ENCODE measurements at regions not wholly inside any gene's neighbourhood (a gene's known extent, or its start where the extent isn't known, plus 50 kb on each side); places are given as distances from the start of the nearest gene placed in this dataset.

GRCh38 chr3:3403700-3404099, 224.2 kb upstream of the CRBN start:
- Histone ChIP-seq H3K27ac (ENCODE audit: low read depth, low read length) (no peak overlapping the region), H3K4me3 (ENCODE audit: low read length in 2 of 2) (no peak overlapping the region), H3K4me1 (ENCODE audit: insufficient read depth, low read length) (no peaks in the 10 kb centered on the region), H3K27me3 (ENCODE audit: insufficient read depth, low read length) (no peaks in the 10 kb centered on the region), H3K9me3 (ENCODE audit: control insufficient read depth in 1 of 2, low read length in 2 of 2) (peaks cover 0 to 4% of the 10 kb centered on the region in 2 donors), H3K36me3 (ENCODE audit: insufficient read depth, low read length) (no peaks in the 10 kb centered on the region)
- intact Hi-C loops (cut with micrococcal nuclease), result no loop called here
- POLR2A ChIA-PET (ENCODE audit: partially characterized antibody), result no interaction called here
- Mint-ChIP-seq H3K9me3 (peaks cover 6 to 50% (median 22%) of the 10 kb centered on the region in 8 donors), H3K4me1 (no peaks in the 10 kb centered on the region), H3K36me3 (peaks cover 0 to 3% of the 10 kb centered on the region in 2 donors), H3K27ac (no peak overlapping the region), H3K4me3 (no peak overlapping the region), H3K27me3 (peaks cover 0 to 4% of the 10 kb centered on the region in 2 donors)
- CTCF ChIA-PET (ENCODE audit: partially characterized antibody), result no interaction called here
- DNase-seq, result no peak

- H3K4me1 ChIP-seq (ENCODE audit: insufficient read depth, low read length), result no peaks in the 10 kb centered on the region
- ChIA-PET POLR2A (ENCODE audit: partially characterized antibody) (no interaction called here), CTCF (ENCODE audit: partially characterized antibody) (no interaction called here)
- Mint-ChIP-seq H3K4me3 (no peak overlapping the region), H3K4me1 (no peaks in the 10 kb centered on the region), H3K9me3 (peaks cover 0 to 6% (median 2%) of the 10 kb centered on the region in 8 donors), H3K36me3 (no peaks in the 10 kb centered on the region), H3K27ac (no peak overlapping the region), H3K27me3 (no peaks in the 10 kb centered on the region)
- no peaks in the 10 kb centered on the region for H3K9me3 ChIP-seq (ENCODE audit: control insufficient read depth in 1 of 2, low read length in 2 of 2)
- DNase-seq, result no peak
- H3K27ac ChIP-seq (ENCODE audit: low read depth, low read length), result no peak overlapping the region
- H3K27me3 ChIP-seq (ENCODE audit: insufficient read depth, low read length), result no peaks in the 10 kb centered on the region
- H3K36me3 ChIP-seq (ENCODE audit: insufficient read depth, low read length), result no peaks in the 10 kb centered on the region
- H3K4me3 ChIP-seq (ENCODE audit: low read length in 2 of 2), result no peak overlapping the region
- intact Hi-C loops (cut with micrococcal nuclease), result no loop called here
Observed at GRCh38 chr3:3392946-3393345, 213.5 kb upstream of the CRBN start.

GRCh38 chr3:3383461-3383860, 204.0 kb upstream of the CRBN start:
- ChIA-PET CTCF (ENCODE audit: partially characterized antibody) (no interaction called here), POLR2A (ENCODE audit: partially characterized antibody) (no interaction called here)
- H3K9me3 Mint-ChIP-seq, result peaks cover 0 to 8% (median 1%) of the 10 kb centered on the region in 8 donors
- peaks cover 0 to 4% of the 10 kb centered on the region in 2 donors for H3K27me3 Mint-ChIP-seq
- intact Hi-C loops (cut with micrococcal nuclease), result no loop called here
- Histone ChIP-seq H3K4me3 (ENCODE audit: low read length in 2 of 2) (no peak overlapping the region), H3K36me3 (ENCODE audit: insufficient read depth, low read length) (no peaks in the 10 kb centered on the region), H3K27me3 (ENCODE audit: insufficient read depth, low read length) (no peaks in the 10 kb centered on the region), H3K9me3 (ENCODE audit: control insufficient read depth in 1 of 2, low read length in 2 of 2) (no peaks in the 10 kb centered on the region), H3K4me1 (ENCODE audit: insufficient read depth, low read length) (no peaks in the 10 kb centered on the region), H3K27ac (ENCODE audit: low read depth, low read length) (no peak overlapping the region)
- H3K4me1 Mint-ChIP-seq, result no peaks in the 10 kb centered on the region
- H3K36me3 Mint-ChIP-seq, result no peaks in the 10 kb centered on the region
- DNase-seq, result no peak
- no peak overlapping the region for H3K27ac Mint-ChIP-seq
- H3K4me3 Mint-ChIP-seq, result no peak overlapping the region

- Mint-ChIP-seq H3K27me3 (peaks cover 0 to 1% of the 10 kb centered on the region in 2 donors), H3K4me3 (no peak overlapping the region), H3K27ac (no peak overlapping the region), H3K36me3 (peaks cover 0 to 6% of the 10 kb centered on the region in 2 donors), H3K9me3 (peaks cover 4 to 16% (median 13%) of the 10 kb centered on the region in 8 donors), H3K4me1 (no peaks in the 10 kb centered on the region)
- no peaks in the 10 kb centered on the region for H3K36me3 ChIP-seq (ENCODE audit: insufficient read depth, low read length)
- H3K27me3 ChIP-seq (ENCODE audit: insufficient read depth, low read length), result no peaks in the 10 kb centered on the region
- POLR2A ChIA-PET (ENCODE audit: partially characterized antibody), result no interaction called here
- CTCF ChIA-PET (ENCODE audit: partially characterized antibody), result no interaction called here
- no peak overlapping the region for H3K4me3 ChIP-seq (ENCODE audit: low read length in 2 of 2)
- intact Hi-C loops (cut with micrococcal nuclease), result no loop called here
- no peak overlapping the region for H3K27ac ChIP-seq (ENCODE audit: low read depth, low read length)
- H3K9me3 ChIP-seq (ENCODE audit: control insufficient read depth in 1 of 2, low read length in 2 of 2), result no peaks in the 10 kb centered on the region
- H3K4me1 ChIP-seq (ENCODE audit: insufficient read depth, low read length), result no peaks in the 10 kb centered on the region
- DNase-seq, result no peak
Observed at GRCh38 chr3:3372210-3372777, 192.8 kb upstream of the CRBN start.

- ChIA-PET POLR2A (ENCODE audit: partially characterized antibody) (no interaction called here), CTCF (ENCODE audit: partially characterized antibody) (no interaction called here)
- no peak for DNase-seq
- no peak overlapping the region for H3K4me3 Mint-ChIP-seq
- intact Hi-C loops (cut with micrococcal nuclease), result no loop called here
- H3K36me3 ChIP-seq (ENCODE audit: insufficient read depth, low read length), result no peaks in the 10 kb centered on the region
- no peaks in the 10 kb centered on the region for H3K9me3 ChIP-seq (ENCODE audit: control insufficient read depth in 1 of 2, low read length in 2 of 2)
- H3K27ac ChIP-seq (ENCODE audit: low read depth, low read length), result no peak overlapping the region
- no peaks in the 10 kb centered on the region for H3K4me1 Mint-ChIP-seq
- H3K9me3 Mint-ChIP-seq, result peaks cover 0 to 3% (median 0%) of the 10 kb centered on the region in 8 donors
- no peaks in the 10 kb centered on the region for H3K36me3 Mint-ChIP-seq
- H3K4me1 ChIP-seq (ENCODE audit: insufficient read depth, low read length), result no peaks in the 10 kb centered on the region
- H3K4me3 ChIP-seq (ENCODE audit: low read length in 2 of 2), result no peak overlapping the region
- no peaks in the 10 kb centered on the region for H3K27me3 Mint-ChIP-seq
- H3K27ac Mint-ChIP-seq, result no peak overlapping the region
- no peaks in the 10 kb centered on the region for H3K27me3 ChIP-seq (ENCODE audit: insufficient read depth, low read length)
Observed at GRCh38 chr3:3368306-3368705, 188.8 kb upstream of the CRBN start.

GRCh38 chr3:3366386-3366785, 186.9 kb upstream of the CRBN start:
- Histone ChIP-seq H3K27me3 (ENCODE audit: insufficient read depth, low read length) (no peaks in the 10 kb centered on the region), H3K4me1 (ENCODE audit: insufficient read depth, low read length) (no peaks in the 10 kb centered on the region), H3K9me3 (ENCODE audit: control insufficient read depth in 1 of 2, low read length in 2 of 2) (no peaks in the 10 kb centered on the region), H3K4me3 (ENCODE audit: low read length in 2 of 2) (no peak overlapping the region), H3K27ac (ENCODE audit: low read depth, low read length) (no peak overlapping the region), H3K36me3 (ENCODE audit: insufficient read depth, low read length) (no peaks in the 10 kb centered on the region)
- Mint-ChIP-seq H3K4me1 (no peaks in the 10 kb centered on the region), H3K27me3 (no peaks in the 10 kb centered on the region), H3K9me3 (no peaks in the 10 kb centered on the region), H3K27ac (no peak overlapping the region), H3K36me3 (no peaks in the 10 kb centered on the region), H3K4me3 (no peak overlapping the region)
- DNase-seq, result no peak
- ChIA-PET CTCF (ENCODE audit: partially characterized antibody) (no interaction called here), POLR2A (ENCODE audit: partially characterized antibody) (no interaction called here)
- intact Hi-C loops (cut with micrococcal nuclease), result no loop called here

- no peaks in the 10 kb centered on the region for H3K9me3 ChIP-seq (ENCODE audit: control insufficient read depth in 1 of 2, low read length in 2 of 2)
- no peaks in the 10 kb centered on the region for H3K4me1 Mint-ChIP-seq
- H3K36me3 ChIP-seq (ENCODE audit: insufficient read depth, low read length), result no peaks in the 10 kb centered on the region
- H3K4me3 ChIP-seq (ENCODE audit: low read length in 2 of 2), result no peak overlapping the region
- no peaks in the 10 kb centered on the region for H3K27me3 Mint-ChIP-seq
- ChIA-PET POLR2A (ENCODE audit: partially characterized antibody) (no interaction called here), CTCF (ENCODE audit: partially characterized antibody) (no interaction called here)
- H3K27ac ChIP-seq (ENCODE audit: low read depth, low read length), result no peak overlapping the region
- no peak overlapping the region for H3K27ac Mint-ChIP-seq
- H3K9me3 Mint-ChIP-seq, result no peaks in the 10 kb centered on the region
- H3K4me1 ChIP-seq (ENCODE audit: insufficient read depth, low read length), result no peaks in the 10 kb centered on the region
- H3K27me3 ChIP-seq (ENCODE audit: insufficient read depth, low read length), result no peaks in the 10 kb centered on the region
- intact Hi-C loops (cut with micrococcal nuclease), result no loop called here
- no peaks in the 10 kb centered on the region for H3K36me3 Mint-ChIP-seq
- H3K4me3 Mint-ChIP-seq, result no peak overlapping the region
- DNase-seq, result no peak
Observed at GRCh38 chr3:3365716-3366115, 186.2 kb upstream of the CRBN start.

GRCh38 chr3:3356846-3357245, 177.4 kb upstream of the CRBN start:
- intact Hi-C loops (cut with micrococcal nuclease), result no loop called here
- H3K4me3 Mint-ChIP-seq, result no peak overlapping the region
- Histone ChIP-seq H3K27ac (ENCODE audit: low read depth, low read length) (no peak overlapping the region), H3K27me3 (ENCODE audit: insufficient read depth, low read length) (no peaks in the 10 kb centered on the region), H3K36me3 (ENCODE audit: insufficient read depth, low read length) (no peaks in the 10 kb centered on the region), H3K4me3 (ENCODE audit: low read length in 2 of 2) (no peak overlapping the region), H3K9me3 (ENCODE audit: control insufficient read depth in 1 of 2, low read length in 2 of 2) (no peaks in the 10 kb centered on the region), H3K4me1 (ENCODE audit: insufficient read depth, low read length) (no peaks in the 10 kb centered on the region)
- CTCF ChIA-PET (ENCODE audit: partially characterized antibody), result no interaction called here
- DNase-seq, result no peak
- H3K36me3 Mint-ChIP-seq, result no peaks in the 10 kb centered on the region
- H3K27ac Mint-ChIP-seq, result no peak overlapping the region
- POLR2A ChIA-PET (ENCODE audit: partially characterized antibody), result no interaction called here
- no peaks in the 10 kb centered on the region for H3K27me3 Mint-ChIP-seq
- H3K9me3 Mint-ChIP-seq, result peaks cover 0 to 3% (median 0%) of the 10 kb centered on the region in 8 donors
- no peaks in the 10 kb centered on the region for H3K4me1 Mint-ChIP-seq

Measured in CD4-positive, alpha-beta memory T cell (primary cell).